IPS DF 4.7 (cell line): ENCODE measurements at regions not wholly inside any gene's neighbourhood (a gene's known extent, or its start where the extent isn't known, plus 50 kb on each side); places are given as distances from the start of the nearest gene placed in this dataset.

ENCODE experiments used
- DNase-seq: peaks from one replicate; pipeline ENCODE4 v3.0.0-alpha.2; 2013; ENCODE audit warnings: low spot score; ENCODE audit errors: extremely low read depth

DNA sequence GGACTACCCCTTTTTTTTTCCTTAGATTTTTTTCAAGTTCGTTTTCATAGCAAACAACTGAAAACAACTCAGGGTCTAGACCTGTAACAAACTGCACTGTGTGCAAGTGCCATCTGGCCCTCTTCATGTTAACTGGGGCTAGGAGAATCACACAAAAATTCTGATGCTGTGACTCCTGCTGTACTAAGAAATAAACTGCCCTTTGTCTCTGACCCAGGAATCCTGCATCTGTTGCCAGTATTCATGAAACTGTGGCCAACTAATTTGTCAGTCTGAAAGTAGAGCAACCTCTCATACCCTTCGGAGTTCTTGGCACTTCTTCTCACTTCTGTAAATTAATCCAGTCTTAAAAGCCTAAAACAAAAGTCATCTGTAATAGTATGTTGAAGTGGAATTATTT, 218.4 kb upstream of the PCDH15 start:
- DNase-seq = no peak

DNA sequence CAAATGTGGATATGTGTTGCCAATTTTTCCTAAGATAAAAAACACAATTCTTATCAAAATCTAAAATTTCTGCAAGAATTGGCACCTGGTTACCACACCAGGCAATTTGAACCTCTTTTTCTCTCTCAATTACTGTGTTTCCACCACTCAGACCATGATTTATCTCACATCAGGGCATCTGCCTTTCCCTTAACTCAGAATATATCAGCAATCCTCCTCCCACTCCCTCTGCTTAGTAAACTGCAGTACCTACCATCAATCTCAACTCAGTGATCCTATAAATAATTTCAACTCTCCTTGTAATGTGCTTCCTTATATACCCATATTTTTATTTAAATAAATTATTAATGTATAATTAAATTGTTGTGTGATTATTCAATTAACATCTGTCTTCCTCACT, 212.3 kb upstream of the PCDH15 start:
- DNase-seq = no peak

DNA sequence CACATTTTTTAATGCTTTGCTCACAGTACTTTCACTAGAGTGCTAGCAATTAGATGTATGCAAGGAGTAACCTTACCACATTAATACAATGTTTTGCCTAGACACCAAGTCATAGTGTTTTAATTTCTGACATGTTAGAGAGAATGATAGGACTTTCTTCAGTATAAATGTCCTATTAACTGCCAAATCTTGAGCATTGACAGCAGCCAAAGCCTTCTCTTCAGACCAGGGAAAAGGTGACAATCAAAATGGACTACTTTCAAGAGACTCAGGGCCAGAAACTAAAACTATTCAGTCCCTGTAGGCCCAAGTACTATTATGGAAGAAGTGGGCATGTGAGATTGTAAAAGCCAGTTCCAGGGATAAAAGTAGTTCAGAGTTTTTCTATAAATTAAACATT, 201.4 kb upstream of the PCDH15 start:
- DNase-seq = no peak

DNA sequence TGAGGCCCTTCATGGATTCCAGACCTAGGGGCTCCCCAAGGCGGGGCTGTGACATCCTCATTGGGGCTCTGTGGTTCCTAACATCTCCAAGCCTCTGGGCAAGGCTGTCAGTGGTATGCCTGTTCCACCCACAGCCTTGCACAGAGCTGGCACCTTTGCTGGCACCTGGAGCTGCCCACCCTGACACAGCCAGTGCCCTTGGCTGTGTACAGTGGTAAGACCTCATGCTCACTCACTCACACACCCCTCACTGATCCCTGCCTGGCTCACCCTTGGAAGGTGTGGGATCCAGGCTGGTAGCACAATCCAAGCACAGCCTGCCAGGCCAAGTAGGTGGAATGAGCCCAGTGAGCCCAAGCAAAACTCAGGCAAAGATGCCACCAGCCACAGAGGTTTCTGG, 200.4 kb upstream of the PCDH15 start:
- DNase-seq = no peak

DNA sequence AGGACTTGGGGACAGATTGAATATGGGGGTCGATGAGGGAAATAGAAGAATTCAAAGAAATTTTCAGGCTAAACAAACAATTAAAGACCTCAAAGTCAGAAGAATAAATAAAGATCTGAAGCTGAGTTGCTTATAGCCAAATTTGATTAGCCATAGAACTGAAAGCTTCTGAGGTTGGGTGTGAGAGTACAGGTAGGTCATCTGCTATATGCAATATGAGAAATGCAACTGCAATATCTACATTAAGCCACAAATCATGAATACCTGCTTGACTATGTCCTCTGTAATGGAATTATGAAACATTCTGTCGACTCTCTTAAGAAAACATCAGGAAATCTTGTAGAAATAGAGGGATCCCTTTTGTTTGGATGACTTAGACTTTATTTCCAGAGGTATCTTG, 192.1 kb upstream of the PCDH15 start:
- DNase-seq = no peak

DNA sequence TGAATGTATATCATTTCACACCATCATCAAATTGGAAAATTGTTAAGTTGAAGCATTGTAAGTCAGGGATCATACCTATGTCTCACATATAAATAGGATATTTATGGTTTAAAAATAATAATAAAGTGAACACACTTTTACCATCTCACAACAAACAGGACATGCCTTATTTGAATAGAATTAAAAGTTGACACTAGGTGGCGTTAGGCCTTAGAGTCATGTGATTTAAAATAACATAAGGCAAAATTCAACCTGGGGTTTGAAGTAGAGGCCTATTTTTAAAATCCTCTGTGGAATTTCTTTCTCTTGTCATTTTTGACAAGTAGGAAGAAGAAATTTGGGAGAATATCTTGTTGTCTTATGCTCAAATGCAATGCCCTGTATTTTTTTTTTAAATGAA, 184.7 kb upstream of the PCDH15 start:
- no peak for DNase-seq

DNA sequence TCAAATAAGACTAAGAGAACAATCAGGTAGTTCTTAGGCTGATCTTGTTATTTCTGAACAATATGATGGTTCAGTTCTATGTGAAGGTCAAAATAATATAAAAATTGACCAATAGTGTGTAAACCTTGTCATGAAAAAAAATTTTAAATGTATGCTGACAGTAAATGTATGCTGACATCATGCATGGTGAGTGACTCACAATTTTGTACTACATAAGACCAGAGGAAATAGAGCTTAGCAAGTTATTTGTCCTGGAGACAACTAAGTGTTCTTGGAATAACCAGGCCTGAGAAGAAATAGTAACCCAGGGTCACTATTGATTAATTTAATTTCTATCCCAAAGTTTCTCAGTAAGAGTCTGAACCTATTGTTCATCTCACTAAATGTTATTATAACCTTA, 182.2 kb upstream of the PCDH15 start:
- no peak for DNase-seq

DNA sequence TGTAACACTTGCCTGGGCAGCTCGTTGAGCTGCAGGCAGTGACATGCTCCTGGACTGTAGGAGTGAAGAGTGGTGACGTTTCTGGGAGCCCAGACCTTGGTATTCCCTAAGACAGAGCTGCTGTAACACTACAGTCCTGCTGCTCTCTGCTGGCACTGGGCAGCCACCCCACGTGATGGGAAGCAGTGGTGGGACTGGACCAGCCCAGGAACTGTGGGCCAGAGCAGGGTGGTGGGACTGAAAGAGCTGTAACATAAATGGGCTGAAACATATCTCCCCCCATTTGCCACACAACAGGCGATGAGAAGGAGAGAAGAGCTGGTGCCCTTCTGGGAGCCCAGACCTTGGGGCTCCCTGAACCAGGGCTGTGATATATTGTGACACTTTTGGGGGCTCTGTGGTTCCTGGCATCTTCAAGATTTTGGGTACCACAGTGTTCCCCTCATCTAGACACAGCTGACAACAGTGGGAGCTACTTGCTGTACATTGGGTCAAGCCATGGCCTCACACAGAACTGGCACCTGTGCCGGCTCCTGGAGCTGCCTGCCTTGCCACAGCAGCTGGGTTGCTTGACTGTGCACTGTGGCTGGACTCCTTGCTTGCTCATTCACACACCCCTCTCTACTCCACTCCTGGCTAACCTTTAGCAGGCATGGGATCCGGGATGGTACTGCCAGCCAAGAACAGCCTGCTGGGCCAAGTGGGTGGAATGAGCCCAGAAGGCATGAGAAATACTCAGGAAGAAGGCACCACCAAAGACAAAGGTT, 161.3 kb upstream of the PCDH15 start:
- no peak for DNase-seq

DNA sequence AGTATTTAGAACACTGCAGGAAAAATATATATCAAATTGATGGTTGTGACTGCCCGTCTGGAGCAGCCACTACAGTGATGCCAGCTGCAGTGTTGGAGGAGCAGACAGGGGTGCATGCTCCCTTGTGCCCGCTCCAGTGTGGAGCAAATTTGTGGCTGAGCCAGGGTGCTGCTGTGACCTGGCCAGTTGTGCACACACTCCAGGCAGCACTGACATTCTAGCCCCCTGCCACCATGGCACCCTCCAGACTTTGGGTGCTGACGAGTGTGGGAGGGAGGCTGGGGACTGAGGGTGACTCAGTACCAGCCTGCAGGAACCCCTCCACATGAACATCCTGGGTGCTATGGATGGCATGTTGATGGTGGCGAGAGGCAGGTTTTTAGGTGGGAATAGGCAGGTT, 160.0 kb upstream of the PCDH15 start:
- no peak for DNase-seq

DNA sequence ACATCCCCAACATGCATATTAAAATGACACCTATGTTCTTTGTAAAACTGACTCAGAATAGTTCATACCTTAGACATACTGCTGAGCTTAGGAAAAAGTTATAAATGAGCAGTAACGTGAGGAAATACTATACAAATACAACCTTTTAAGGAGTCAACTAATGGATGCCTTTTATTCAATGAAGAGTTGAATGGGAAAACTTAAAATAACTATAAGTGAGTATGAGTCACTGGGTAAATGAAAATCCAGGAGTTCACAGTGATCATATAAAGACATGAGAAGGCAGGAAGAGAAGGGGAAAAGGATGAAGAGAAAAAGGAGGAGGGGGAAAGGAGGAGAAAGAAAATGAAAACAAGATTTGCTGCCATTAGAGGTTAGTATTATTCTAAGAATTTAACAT, 157.8 kb upstream of the PCDH15 start:
- DNase-seq = no peak

DNA sequence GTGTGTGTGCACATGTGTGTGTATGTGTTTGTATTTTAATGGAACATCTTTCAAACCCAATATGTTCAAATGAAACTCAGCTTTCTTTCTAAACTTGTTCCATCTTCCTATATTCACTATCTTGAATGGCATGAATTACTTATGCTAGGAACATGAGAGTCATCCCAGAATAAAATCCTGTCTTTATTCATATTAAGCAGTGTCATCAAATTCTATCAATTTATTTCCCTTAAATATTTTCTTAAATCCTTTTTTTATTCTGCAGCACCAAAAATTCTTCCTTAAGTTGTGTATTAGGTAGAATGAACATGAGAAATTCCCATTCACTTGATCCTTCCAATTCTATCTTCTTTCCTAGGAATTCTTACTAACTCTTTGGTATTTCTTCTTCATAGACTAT, 146.6 kb upstream of the PCDH15 start:
- DNase-seq = no peak

DNA sequence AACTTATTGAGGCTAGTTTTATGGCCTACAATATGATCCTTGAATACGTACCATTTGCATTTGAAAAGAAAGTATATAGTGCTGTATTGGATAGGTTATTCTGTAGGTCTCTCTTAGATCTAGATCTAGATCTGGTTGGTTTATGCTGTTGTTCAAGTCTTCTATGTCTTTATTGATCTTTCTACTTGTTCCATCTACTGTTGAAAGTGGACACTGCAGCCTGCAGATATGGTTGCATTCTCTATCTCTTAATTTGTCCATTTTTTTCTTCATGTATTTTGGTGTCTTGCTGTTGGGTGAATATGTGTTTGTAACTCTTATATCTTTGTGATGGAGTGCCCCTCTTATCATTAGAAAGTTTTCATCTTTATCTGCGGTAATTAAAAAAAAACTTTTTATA, 139.4 kb upstream of the PCDH15 start:
- no peak for DNase-seq

DNA sequence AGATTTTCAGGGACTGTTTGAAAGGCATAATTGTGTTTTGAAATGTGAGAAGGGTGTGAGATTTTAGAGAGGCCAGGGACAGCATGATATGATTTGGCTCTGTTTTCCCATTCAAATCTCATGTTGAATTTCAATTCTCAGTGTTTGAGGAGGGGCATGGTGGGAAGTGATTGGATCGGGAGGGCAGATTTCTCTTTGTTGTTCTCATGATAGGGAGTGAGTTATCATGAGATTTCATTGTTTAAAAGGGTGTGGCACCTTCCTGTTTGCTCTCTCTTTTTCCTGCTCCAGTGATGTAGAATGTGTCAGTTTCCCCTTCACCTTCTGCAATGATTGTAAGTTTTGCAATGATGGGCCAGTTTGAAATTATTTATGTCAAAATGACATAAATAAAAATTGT, 113.0 kb upstream of the PCDH15 start:
- DNase-seq = no peak

DNA sequence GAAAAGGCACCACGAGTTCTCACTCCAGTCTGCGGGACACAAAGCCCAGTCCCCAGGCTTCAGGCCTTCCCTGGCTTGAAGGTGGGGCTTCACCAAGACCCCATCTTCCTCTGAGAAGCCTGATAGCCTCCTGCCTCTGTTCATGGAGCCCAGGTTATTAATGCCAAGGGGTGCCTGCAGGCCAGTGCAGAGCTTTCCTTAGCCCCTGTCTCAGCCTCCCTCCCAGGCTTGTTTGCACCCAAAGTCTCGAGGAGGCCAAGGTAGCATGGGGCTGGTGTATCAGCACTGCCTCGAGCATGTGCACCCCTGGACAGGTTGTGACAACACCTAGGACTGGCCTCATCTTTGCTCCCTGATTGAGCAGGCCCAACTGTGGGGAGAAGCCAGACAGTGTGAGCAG, 108.1 kb upstream of the PCDH15 start:
- no peak for DNase-seq

DNA sequence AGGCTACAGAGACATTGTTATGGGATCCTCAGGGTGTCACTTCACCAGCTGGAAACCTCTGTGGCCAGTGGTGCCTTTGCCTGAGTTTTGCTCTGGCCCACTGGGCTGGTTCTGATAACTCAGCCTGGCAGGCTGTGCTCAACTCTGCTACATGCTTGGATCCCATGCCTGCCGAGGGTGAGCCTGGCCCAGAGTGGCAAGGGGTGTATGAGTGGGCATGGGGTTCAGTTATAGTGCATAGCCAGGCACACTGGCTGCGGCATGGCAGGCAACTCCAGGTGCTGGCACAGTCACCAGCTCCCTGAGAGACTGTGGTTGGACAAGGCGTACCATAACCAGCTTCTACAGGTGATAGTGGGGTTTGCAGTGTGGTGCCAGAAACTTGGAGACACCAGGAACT, 107.0 kb upstream of the PCDH15 start:
- no peak for DNase-seq

DNA sequence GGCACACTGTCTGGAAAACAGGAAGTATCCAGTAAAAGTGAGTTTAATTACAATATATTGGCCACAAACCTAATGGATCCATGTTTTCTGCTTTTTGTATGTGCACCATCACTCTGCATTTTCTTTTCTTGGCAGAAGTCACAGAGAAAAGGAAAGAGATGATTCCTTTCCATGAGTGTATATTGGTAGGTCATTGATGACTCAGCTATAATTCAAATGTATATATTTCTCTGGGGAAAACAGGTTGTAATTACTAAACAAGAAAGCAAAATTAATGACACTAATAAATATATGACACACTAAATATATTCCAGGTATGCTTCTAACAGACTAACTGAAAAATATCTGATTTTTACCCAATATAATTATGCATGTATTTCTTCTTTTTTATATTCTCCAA, 105.9 kb upstream of the PCDH15 start:
- no peak for DNase-seq

DNA sequence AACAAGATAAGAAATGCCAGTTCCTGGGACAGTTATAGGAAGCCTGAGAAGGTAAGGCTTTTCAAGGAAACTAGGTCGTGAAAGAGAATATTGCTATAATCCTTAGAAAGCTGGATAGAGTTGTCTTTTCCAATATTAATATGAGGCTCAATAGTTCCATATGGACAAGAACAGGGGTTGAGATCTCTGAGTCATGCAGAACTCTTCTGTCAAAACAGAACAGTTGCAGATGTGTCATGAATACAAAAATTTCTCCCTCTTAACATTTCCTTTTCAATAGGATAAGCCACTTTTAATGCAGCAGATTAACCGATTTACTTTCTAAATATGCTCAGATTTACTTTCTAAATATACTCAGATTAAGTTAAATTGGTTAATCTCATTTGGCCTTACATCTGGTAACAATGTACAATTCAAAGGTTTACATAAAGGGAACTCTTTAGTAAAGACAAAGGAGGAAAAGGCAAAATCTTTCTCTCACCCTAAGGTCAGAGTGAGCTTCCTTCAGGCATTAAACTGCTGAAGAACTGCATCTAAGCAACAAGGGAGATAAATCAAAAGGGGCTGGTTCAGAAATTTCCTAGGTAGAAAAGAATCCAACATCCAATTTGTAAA, 104.7 kb upstream of the PCDH15 start:
- no peak for DNase-seq

DNA sequence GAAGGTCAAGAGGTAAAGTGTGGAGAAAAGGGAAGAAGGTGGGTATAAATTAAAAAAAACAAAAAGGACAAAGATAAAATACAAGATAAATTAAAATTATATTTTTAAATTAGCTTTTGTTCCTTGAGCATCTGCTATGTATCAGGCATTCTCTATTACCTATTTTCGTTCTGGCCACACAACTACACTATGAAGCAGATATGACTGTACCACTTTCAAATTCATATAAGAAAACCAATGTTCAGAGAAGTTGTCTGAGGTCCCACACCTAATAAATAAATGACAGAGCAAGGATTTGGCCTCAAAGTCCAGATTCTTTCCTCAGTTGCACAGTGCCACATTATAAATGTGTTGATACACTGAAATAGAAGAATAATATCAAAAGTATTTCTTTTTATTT, 103.8 kb upstream of the PCDH15 start:
- no peak for DNase-seq

DNA sequence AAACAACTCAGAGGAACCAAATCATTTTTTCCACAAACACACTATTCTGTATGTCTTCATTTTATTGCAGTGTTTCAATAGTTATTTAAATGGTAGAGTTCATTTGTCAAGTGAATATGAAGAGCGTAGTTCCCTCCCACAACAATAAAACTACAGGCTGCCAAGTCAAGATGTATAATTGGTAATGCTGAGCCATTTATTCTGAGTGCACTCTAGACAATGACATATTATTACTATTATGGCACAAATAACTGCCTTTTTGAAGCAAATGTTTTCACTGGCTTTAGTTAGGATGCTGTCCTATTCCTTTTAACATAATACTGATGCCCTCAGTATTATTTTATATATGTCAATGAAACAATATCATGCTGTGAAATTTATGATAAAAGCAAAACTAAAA, 102.7 kb upstream of the PCDH15 start:
- DNase-seq = no peak

DNA sequence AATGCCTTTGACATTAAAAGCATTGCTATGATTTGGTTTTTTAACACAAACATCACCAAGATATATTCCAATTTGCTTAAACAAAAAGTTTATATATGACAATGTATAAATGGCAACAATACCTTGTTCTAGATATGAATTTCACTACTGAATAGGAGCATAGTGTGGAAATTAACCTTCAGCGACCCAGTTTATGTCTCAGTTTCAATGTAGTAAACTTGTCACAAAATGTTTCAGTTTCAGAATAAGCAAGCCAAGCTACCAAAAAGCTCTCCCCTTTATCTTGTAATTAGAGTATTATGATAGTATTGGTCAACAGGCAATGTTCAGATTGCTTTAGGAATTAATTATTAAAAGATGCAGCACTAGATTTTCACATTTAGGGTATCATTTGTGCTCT, 99.6 kb upstream of the PCDH15 start:
- DNase-seq = no peak

DNA sequence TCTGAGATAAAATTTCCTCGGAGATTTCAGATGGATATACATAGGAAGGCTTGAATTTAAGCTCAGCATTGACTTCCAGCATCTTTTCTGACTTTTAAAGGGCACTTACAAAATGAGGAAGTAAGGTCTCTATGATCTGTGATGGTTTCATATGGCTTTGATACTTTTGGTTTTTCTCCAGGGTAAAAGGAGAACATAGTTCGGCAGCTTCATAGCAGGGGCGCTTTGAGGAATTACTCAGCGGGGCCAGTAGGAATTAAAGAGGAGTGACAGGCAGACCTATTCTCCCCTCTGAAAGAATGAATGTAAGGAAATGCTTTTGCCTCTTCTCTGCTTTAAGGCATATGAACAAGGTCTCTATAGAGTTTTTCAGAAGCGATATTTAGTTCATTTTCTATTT, 80.0 kb upstream of the PCDH15 start:
- no peak for DNase-seq

DNA sequence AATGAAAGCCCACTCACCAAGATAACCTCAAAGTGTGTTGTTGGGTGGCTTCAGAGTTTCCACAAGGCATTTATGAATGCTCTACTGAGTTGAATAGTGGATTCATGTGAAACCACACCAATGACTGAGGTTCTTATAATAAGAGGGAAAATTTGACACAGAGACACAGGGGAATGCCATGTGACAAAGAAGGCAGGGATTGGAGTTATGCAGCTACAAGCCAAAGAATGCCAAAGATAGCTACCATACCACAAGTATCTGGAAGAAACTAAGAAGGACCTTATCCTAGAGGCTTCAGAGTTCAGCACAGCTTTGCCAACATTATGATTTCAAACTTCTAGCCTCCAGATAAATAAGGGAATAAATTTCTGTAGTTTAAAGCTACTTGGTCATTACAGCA, 68.0 kb upstream of the PCDH15 start:
- no peak for DNase-seq

DNA sequence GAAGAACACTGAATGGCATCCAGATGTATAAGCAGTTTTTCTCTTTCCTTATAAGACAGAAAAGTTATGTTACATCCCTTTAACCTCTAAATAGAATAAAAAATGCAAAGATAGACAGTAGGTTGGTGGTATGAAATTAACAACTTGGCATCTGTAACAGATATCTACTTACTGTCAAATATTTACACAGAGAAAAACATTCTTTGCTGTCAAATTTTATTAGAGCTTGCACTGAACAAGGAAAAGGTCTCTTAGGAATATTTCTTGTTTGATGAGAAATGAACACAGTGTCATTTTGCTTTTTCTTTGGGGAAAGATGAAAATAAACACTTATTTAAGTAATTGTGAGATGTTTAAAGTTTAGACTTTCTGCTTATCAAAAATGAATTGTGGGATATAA, 65.6 kb upstream of the PCDH15 start:
- no peak for DNase-seq

DNA sequence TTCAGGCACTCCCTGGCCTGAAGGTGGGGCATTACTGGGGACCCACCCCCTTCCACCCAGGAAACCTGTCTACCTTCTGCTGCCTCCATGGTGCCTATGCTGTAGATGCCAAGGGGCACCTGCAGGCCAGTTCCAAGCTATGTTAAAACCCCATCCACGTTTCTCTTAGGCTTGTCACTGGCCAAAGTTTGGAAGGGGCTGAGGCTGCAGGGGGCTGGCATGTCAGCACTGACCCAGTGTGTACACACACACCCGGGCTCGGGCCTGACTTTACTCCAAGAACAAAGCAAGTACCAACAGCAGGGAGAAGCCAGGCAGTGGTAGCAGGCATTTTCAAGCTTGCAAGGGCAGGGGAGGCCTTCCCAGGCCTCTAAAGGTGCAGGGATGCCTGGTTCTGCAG, 53.8 kb upstream of the PCDH15 start:
- no peak for DNase-seq
